AG09319 (cell line): ENCODE measurements at regions not wholly inside any gene's neighbourhood (a gene's known extent, or its start where the extent isn't known, plus 50 kb on each side); places are given as distances from the start of the nearest gene placed in this dataset.

Experiments
- DNase-seq: peaks from one replicate; pipeline ENCODE4 v3.0.0-alpha.2; 2010; ENCODE audit warnings: low read depth; ENCODE audit errors: extremely low read depth
- TF ChIP-seq, protein P1 (sequence below): IDR thresholded peaks from 2 replicates; pipeline ENCODE4 v1.5.1; 2011; ENCODE audit warnings: low read depth, mild to moderate bottlenecking, inconsistent platforms, low read length, moderate library complexity

DNA sequence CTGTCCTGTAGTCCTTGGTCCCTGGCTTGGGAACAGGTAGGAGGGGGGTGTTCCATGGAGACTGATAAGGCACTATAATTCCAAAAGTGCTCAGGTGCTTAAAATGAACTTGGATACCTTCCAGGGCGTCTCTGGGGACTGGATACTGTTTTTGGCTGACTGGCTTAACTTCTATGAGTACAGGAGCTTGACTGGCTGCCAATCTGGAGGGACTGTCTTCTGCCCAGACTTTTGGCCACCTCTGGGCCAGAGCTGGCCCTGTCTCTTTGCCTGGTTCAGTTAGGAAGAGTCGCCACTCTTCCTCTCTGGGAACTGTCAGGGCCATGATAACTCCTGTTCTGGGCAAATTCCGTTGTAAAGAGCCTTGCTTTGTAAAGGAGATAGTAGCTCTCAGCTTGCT is 407.0 kb downstream of the TGFB2 start:
- TF ChIP-seq, protein P1, sequence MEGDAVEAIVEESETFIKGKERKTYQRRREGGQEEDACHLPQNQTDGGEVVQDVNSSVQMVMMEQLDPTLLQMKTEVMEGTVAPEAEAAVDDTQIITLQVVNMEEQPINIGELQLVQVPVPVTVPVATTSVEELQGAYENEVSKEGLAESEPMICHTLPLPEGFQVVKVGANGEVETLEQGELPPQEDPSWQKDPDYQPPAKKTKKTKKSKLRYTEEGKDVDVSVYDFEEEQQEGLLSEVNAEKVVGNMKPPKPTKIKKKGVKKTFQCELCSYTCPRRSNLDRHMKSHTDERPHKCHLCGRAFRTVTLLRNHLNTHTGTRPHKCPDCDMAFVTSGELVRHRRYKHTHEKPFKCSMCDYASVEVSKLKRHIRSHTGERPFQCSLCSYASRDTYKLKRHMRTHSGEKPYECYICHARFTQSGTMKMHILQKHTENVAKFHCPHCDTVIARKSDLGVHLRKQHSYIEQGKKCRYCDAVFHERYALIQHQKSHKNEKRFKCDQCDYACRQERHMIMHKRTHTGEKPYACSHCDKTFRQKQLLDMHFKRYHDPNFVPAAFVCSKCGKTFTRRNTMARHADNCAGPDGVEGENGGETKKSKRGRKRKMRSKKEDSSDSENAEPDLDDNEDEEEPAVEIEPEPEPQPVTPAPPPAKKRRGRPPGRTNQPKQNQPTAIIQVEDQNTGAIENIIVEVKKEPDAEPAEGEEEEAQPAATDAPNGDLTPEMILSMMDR: no peak
- no peak for DNase-seq

DNA sequence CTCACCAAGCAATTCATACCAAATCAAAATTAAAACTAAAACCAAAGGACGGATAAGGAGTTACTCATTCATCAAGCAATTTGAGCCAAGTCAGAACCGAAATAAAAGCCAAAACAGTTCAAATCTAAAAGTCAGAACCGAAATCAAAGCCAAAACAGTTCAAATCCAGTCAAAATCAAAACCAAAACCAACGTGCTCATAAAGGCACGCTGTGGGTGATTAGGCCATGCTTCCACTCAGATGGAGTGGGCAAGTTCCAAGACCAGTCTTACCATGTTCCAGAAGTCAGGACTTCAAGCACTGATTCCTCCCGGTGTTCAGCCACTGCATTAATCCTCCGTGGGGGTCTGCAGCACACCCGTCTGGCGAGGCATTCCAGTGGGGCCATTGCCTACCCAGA is 409.3 kb downstream of the TGFB2 start:
- TF ChIP-seq, protein P1: no peak
- DNase-seq: no peak

DNA sequence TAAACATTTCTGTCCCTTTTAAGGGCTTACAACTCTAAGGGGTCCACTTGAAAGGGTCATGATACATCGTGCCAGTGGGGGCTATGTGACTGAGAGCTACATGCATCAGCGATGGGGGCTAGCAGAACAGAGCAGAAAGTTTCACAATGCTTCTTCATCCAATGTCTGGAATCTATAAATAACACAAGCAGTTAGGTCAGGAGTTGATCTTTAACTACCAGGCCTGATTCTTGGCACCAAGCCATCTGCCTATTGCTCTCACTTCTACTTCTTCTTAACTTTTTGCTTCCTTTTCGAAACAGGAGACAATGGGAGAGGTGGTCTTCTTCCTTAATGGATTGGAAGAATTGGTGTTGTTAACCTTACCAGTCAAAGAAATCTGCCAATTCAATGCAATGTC is 410.0 kb downstream of the TGFB2 start:
- DNase-seq: no peak
- TF ChIP-seq, protein P1: no peak

GRCh38 chr1:218759795-218760194 is 413.9 kb upstream of the LYPLAL1 start:
- no peak for DNase-seq
- TF ChIP-seq, protein P1: no peak

DNA sequence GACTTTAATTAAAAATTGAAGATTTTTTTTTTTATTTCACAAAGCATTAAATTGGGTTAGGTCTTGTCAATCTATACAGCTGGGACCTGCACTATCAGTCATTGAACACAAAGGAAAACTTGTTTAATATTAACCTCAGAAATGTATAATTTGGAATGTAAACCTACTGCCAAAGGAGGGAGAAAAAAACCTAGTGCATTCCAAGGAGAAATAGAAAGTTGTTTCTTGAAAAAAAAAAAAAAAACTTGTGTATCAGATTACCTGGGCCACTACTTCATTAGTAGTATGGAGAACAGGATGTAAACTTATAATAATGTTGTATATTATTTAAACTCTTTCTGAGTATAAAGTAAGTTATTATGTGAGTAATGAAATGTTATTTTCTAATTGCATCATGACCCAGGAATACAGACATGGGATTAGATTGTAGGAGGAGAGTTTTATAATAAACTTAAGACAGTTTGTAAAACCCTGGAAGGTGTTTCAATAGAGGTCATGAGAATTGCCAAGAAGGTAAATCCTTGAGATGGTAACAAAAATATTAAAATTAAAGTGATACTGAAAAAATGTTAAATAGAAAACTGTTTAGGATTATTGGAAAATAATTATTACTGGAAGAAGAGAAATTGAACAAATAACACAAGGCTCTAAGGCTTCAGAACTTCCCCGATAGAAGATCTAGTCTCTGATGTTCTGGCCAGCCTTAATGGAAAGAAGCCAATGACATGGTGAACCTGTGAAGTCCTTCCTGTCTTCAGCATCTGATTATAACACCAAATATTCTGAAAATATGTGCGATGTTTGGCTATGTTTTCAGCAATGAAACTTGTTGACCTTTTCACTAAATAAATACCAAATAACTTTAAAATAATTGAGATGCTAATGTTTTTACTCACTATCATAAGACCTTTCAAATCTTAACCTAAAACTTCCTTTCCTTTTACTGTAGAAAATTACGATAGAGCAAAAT is 412.8 kb upstream of the LYPLAL1 start:
- TF ChIP-seq, protein P1: no peak
- DNase-seq: no peak

DNA sequence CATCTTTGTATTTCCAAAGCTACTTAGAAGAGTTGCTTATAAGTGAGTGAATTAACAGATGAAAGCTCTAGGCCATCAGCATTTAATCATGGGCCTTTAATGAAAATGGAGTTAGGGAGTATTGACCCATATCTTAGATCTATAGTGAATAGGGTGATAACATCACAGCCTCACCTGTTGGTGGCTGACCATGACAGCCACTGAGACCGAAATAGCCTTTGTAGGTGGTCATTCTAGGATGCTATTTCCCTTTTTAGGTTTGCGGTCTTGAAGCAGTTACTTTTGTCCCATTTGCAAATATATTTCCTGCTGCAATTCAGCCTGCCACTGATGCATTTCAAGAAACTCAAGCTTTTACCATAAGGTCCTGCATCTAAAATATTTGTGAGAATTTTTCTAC is 410.1 kb upstream of the LYPLAL1 start:
- TF ChIP-seq, protein P1: no peak
- DNase-seq: no peak

DNA sequence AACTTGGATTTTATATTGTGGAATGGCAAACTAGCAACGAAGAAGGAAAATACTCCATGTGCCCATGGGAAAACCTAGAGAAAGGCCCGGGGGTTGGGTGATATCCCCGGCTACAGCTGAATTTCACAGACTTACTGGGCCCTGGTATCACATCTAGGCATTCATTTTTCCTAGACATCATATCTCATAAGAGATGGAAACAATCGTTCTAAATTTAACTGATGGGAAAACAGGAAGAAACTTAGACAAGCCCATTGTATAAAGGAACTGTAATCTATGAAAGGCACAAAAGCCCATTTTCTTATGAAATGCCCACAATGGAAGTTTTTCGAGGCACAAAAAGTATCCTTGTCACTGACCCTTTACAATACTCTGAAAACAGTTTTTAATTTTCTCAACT is 407.9 kb upstream of the LYPLAL1 start:
- DNase-seq: no peak
- TF ChIP-seq, protein P1: no peak
